Lung (tissue), 11 donors: ENCODE measurements at regions not wholly inside any gene's neighbourhood (a gene's known extent, or its start where the extent isn't known, plus 50 kb on each side); places are given as distances from the start of the nearest gene placed in this dataset.
A peak's percentile ranks its signal among the peaks of the same experiment; 100 is the strongest.

Experiments
- ATAC-seq: fragments of 200-7000 bp; cut with Tn5 transposase; one replicate; pipeline ENCODE4 v1.9.1; 2020; ENCODE audit warnings: moderate number of reproducible peaks; ENCODE audit not compliant: insufficient read depth, low FRiP score
- DNase-seq, 3 donors: peaks; one replicate each; pipeline ENCODE4 v3.0.0-alpha.2; 2013 to 2017
- H3K27ac ChIP-seq, 2 donors: one replicate each; pipeline ENCODE4 v1.5.1; 2013; ENCODE audit warnings: mild to moderate bottlenecking in 2 of 2, moderate library complexity in 2 of 2, control low read depth in 1 of 2, inconsistent platforms in 1 of 2, low read depth in 1 of 2, low read length in 1 of 2
- H3K27me3 ChIP-seq, 3 donors: one replicate each; pipeline ENCODE4 v1.5.1; 2013; ENCODE audit warnings: low read length in 2 of 3; ENCODE audit not compliant: control insufficient read depth in 3 of 3, insufficient read depth in 3 of 3
- H3K36me3 ChIP-seq, 4 donors: one replicate each; pipeline ENCODE4 v1.5.1; 2013; ENCODE audit warnings: low read length in 4 of 4, mild to moderate bottlenecking in 1 of 4, moderate library complexity in 1 of 4; ENCODE audit not compliant: control insufficient read depth in 4 of 4, insufficient read depth in 4 of 4
- H3K4me1 ChIP-seq, 5 donors: one replicate each; pipeline ENCODE4 v1.5.1; 2013; ENCODE audit warnings: low read length in 5 of 5, mild to moderate bottlenecking in 2 of 5, moderate library complexity in 1 of 5; ENCODE audit not compliant: control insufficient read depth in 5 of 5, insufficient read depth in 5 of 5
- H3K4me3 ChIP-seq: one replicate; pipeline ENCODE4 v1.5.1; 2013; ENCODE audit warnings: mild to moderate bottlenecking, control low read depth, moderate library complexity
- H3K9ac ChIP-seq, 2 donors: one replicate each; pipeline ENCODE4 v1.5.1; 2013; ENCODE audit warnings: low read length in 2 of 2, control low read depth in 1 of 2; ENCODE audit not compliant: insufficient read depth in 1 of 2
- H3K9me3 ChIP-seq, 4 donors: one replicate each; pipeline ENCODE4 v1.5.1; 2013; ENCODE audit warnings: low read length in 3 of 4, mild to moderate bottlenecking in 1 of 4, moderate library complexity in 1 of 4; ENCODE audit not compliant: control insufficient read depth in 4 of 4, insufficient read depth in 3 of 4
- WGBS, 2 donors: extraction: QIAGEN DNeasy Blood & Tissue Kit; methylation state at CpG; one replicate each; pipeline ENCODE4 v1.1.7; 2013; 5-methylcytosine and 5-hydroxymethylcytosine counted together
- TF ChIP-seq, protein P1 (sequence below): IDR thresholded peaks from 2 replicates; pipeline ENCODE4 v1.5.1; 2012; ENCODE audit warnings: mild to moderate bottlenecking; ENCODE audit errors: control extremely low read depth, extremely low read depth
- donor health status: control.
- donor health status: control.
- donor health status: Bipolar disorder and iron deficiency.
- donor health status: healthy.
- donor health status: DM: yes; HTN: yes; CAD: no.

GRCh38 chr4:186424745-186425144, 130.6 kb downstream of the MTNR1A start:
- ATAC-seq (no peak), DNase-seq (no peak)
- H3K9ac ChIP-seq, result no peak overlapping the region
- H3K9me3 ChIP-seq, result peaks cover 0 to 2% (median 0%) of the 10 kb centered on the region in 4 donors
- H3K27me3 ChIP-seq, result no peaks in the 10 kb centered on the region
- H3K27ac ChIP-seq, result no peak overlapping the region
- TF ChIP-seq, protein P1, sequence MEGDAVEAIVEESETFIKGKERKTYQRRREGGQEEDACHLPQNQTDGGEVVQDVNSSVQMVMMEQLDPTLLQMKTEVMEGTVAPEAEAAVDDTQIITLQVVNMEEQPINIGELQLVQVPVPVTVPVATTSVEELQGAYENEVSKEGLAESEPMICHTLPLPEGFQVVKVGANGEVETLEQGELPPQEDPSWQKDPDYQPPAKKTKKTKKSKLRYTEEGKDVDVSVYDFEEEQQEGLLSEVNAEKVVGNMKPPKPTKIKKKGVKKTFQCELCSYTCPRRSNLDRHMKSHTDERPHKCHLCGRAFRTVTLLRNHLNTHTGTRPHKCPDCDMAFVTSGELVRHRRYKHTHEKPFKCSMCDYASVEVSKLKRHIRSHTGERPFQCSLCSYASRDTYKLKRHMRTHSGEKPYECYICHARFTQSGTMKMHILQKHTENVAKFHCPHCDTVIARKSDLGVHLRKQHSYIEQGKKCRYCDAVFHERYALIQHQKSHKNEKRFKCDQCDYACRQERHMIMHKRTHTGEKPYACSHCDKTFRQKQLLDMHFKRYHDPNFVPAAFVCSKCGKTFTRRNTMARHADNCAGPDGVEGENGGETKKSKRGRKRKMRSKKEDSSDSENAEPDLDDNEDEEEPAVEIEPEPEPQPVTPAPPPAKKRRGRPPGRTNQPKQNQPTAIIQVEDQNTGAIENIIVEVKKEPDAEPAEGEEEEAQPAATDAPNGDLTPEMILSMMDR, result no peak
- H3K36me3 ChIP-seq, result no peaks in the 10 kb centered on the region
- H3K4me3 ChIP-seq, result no peak overlapping the region
- 50 to 83% methylated on average over 4 of the region's 4 CpGs for WGBS, 2 donors
- H3K4me1 ChIP-seq, result peaks cover 0 to 35% (median 4%) of the 10 kb centered on the region in 5 donors

- 58 to 61% methylated on average over 2 of the region's 2 CpGs for WGBS, 2 donors
Measured at GRCh38 chr4:186422296-186422695, 133.1 kb downstream of the MTNR1A start.

GRCh38 chr4:186416451-186417060, 138.8 kb downstream of the MTNR1A start:
- whole genome bisulfite sequencing, 2 donors, result 70 to 75% methylated on average over 5 of the region's 5 CpGs
- TF ChIP-seq, protein P1, result no peak
- no peak overlapping the region for H3K9ac ChIP-seq
- no peak for ATAC-seq
- H3K4me1 ChIP-seq, result peaks cover 0 to 23% (median 0%) of the 10 kb centered on the region in 5 donors
- H3K27ac ChIP-seq, result no peak overlapping the region
- no peak overlapping the region for H3K4me3 ChIP-seq
- H3K9me3 ChIP-seq, result peaks cover 0 to 2% (median 0%) of the 10 kb centered on the region in 4 donors
- no peaks in the 10 kb centered on the region for H3K36me3 ChIP-seq
- no peaks in the 10 kb centered on the region for H3K27me3 ChIP-seq
- no peak for DNase-seq

More at GRCh38 chr4:186422296-186422695, 133.1 kb downstream of the MTNR1A start:
- H3K27me3 ChIP-seq, result no peaks in the 10 kb centered on the region
- no peak overlapping the region for H3K9ac ChIP-seq
- ATAC-seq (no peak), DNase-seq (peak in 2 of 3 donors; percentile 70 to 75)
- H3K4me3 ChIP-seq, result no peak overlapping the region
- H3K9me3 ChIP-seq, result no peaks in the 10 kb centered on the region
- TF ChIP-seq, protein P1, result no peak
- no peak overlapping the region for H3K27ac ChIP-seq
- H3K4me1 ChIP-seq, result peaks cover 0 to 43% (median 4%) of the 10 kb centered on the region in 5 donors
- no peaks in the 10 kb centered on the region for H3K36me3 ChIP-seq

GRCh38 chr4:186414390-186414789, 141.0 kb downstream of the MTNR1A start:
- ATAC-seq (no peak), DNase-seq (no peak)
- 95 to 100% methylated on average over 1 of the region's 1 CpG for WGBS, 2 donors

More at GRCh38 chr4:186414390-186414789, 141.0 kb downstream of the MTNR1A start:
- peaks cover 0 to 2% (median 0%) of the 10 kb centered on the region in 4 donors for H3K9me3 ChIP-seq
- no peaks in the 10 kb centered on the region for H3K27me3 ChIP-seq
- no peak overlapping the region for H3K27ac ChIP-seq
- TF ChIP-seq, protein P1, result no peak
- no peak overlapping the region for H3K4me3 ChIP-seq
- H3K4me1 ChIP-seq, result peaks cover 0 to 4% (median 0%) of the 10 kb centered on the region in 5 donors
- no peak overlapping the region for H3K9ac ChIP-seq
- H3K36me3 ChIP-seq, result no peaks in the 10 kb centered on the region
